ENCODE measurements at regions not wholly inside any gene's neighbourhood (a gene's known extent, or its start where the extent isn't known, plus 50 kb on each side); places are given as distances from the start of the nearest gene placed in this dataset.

- TF ChIP-seq CTCF (IDR thresholded peaks at IDR 0.05; ENCODE audit: poor library complexity, severe bottlenecking) (no peak), EZH2 (IDR thresholded peaks at IDR 0.05; ENCODE audit: borderline replicate concordance, insufficient read depth, low read length, poor library complexity, severe bottlenecking) (no peak), EP300 (conservative IDR thresholded peaks at IDR 0.05; ENCODE audit: poor library complexity, severe bottlenecking) (no peak), TAF1 (IDR thresholded peaks at IDR 0.05; ENCODE audit: low read depth) (no peak), POLR2AphosphoS5 (IDR thresholded peaks at IDR 0.05) (no peak), RAD21 (conservative IDR thresholded peaks at IDR 0.05) (no peak), REST (IDR thresholded peaks at IDR 0.05; ENCODE audit: borderline replicate concordance) (no peak), MXI1 (conservative IDR thresholded peaks at IDR 0.05; ENCODE audit: poor library complexity, severe bottlenecking) (no peak)
Observed at GRCh38 chr15:26160343-26160742, 297.2 kb upstream of the ATP10A start.

Data from neural cell (in vitro differentiated cells).